Mesothelial cell of epicardium (in vitro differentiated cells): ENCODE measurements at regions not wholly inside any gene's neighbourhood (a gene's known extent, or its start where the extent isn't known, plus 50 kb on each side); places are given as distances from the start of the nearest gene placed in this dataset.

ENCODE experiments used
- DNase-seq, 2 experiments: peaks; one replicate each; pipeline ENCODE4 v3.0.0; 2021; ENCODE audit warnings: low spot score in 2 of 2; ENCODE audit not compliant: unreplicated experiment in 2 of 2
- H3K27ac Mint-ChIP-seq: 2 replicates; pipeline ENCODE4 v1.8.0; 2021; ENCODE audit warnings: mixed read lengths
- H3K27me3 Mint-ChIP-seq: 2 replicates; pipeline ENCODE4 v1.8.0; 2021; ENCODE audit warnings: low read depth, mixed read lengths
- H3K36me3 Mint-ChIP-seq: 2 replicates; pipeline ENCODE4 v1.8.0; 2021; ENCODE audit warnings: mixed read lengths
- H3K4me1 Mint-ChIP-seq: 2 replicates; pipeline ENCODE4 v1.8.0; 2021; ENCODE audit warnings: mixed read lengths
- H3K4me3 Mint-ChIP-seq: 2 replicates; pipeline ENCODE4 v1.8.0; 2021; ENCODE audit warnings: mild to moderate bottlenecking, moderate library complexity, mixed read lengths
- H3K9me3 Mint-ChIP-seq: 2 replicates; pipeline ENCODE4 v1.8.0; 2021; ENCODE audit warnings: mixed read lengths
- TF ChIP-seq, protein P1 (sequence below): fragments of 200-600 bp; sonication (generic); IDR thresholded peaks from one replicate; pipeline ENCODE4 v1.5.0; 2021; ENCODE audit warnings: antibody characterized with exemption; ENCODE audit not compliant: unreplicated experiment

GRCh38 chr1:56045477-56045876 lies 533.9 kb downstream of the PLPP3 start:
- Mint-ChIP-seq H3K27me3 (no peaks in the 10 kb centered on the region), H3K27ac (no peak overlapping the region), H3K9me3 (peaks cover 12% of the 10 kb centered on the region), H3K36me3 (no peaks in the 10 kb centered on the region), H3K4me3 (no peak overlapping the region), H3K4me1 (no peaks in the 10 kb centered on the region)
- TF ChIP-seq, protein P1, sequence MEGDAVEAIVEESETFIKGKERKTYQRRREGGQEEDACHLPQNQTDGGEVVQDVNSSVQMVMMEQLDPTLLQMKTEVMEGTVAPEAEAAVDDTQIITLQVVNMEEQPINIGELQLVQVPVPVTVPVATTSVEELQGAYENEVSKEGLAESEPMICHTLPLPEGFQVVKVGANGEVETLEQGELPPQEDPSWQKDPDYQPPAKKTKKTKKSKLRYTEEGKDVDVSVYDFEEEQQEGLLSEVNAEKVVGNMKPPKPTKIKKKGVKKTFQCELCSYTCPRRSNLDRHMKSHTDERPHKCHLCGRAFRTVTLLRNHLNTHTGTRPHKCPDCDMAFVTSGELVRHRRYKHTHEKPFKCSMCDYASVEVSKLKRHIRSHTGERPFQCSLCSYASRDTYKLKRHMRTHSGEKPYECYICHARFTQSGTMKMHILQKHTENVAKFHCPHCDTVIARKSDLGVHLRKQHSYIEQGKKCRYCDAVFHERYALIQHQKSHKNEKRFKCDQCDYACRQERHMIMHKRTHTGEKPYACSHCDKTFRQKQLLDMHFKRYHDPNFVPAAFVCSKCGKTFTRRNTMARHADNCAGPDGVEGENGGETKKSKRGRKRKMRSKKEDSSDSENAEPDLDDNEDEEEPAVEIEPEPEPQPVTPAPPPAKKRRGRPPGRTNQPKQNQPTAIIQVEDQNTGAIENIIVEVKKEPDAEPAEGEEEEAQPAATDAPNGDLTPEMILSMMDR: no peak
- DNase-seq: no peak

- TF ChIP-seq, protein P1: no peak
- no peaks in the 10 kb centered on the region for H3K27me3 Mint-ChIP-seq
- no peak overlapping the region for H3K4me3 Mint-ChIP-seq
- no peaks in the 10 kb centered on the region for H3K36me3 Mint-ChIP-seq
- H3K27ac Mint-ChIP-seq: no peak overlapping the region
- peaks cover 8% of the 10 kb centered on the region for H3K9me3 Mint-ChIP-seq
- H3K4me1 Mint-ChIP-seq: no peaks in the 10 kb centered on the region
- DNase-seq: no peak
These were observed 534.3 kb downstream of the PLPP3 start for GRCh38 chr1:56045062-56045461.

DNA sequence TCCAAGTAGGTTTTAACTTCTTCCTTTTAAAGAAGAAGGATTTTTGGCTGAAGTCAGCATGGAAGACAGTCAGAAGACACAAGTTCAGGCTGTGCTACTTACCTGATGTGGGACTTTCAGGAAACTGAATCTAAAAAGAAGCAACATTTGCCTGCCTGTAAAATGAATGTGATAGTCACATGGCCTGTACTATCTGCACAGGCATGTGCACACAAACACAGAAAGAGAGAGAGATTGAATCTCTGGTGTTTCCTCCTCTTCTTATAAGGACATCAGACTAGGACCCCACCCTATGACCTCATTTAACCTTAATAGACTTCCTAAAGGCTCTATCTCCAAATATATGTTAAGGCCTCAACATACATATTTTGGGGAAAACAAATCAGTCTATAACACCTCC lies 542.9 kb downstream of the PLPP3 start:
- TF ChIP-seq, protein P1: no peak
- H3K27ac Mint-ChIP-seq: no peak overlapping the region
- H3K27me3 Mint-ChIP-seq: no peaks in the 10 kb centered on the region
- H3K4me3 Mint-ChIP-seq: no peak overlapping the region
- peaks cover 9% of the 10 kb centered on the region for H3K4me1 Mint-ChIP-seq
- peaks cover 5% of the 10 kb centered on the region for H3K9me3 Mint-ChIP-seq
- no peaks in the 10 kb centered on the region for H3K36me3 Mint-ChIP-seq
- DNase-seq: no peak

- no peak overlapping the region for H3K27ac Mint-ChIP-seq
- no peaks in the 10 kb centered on the region for H3K36me3 Mint-ChIP-seq
- no peak overlapping the region for H3K4me3 Mint-ChIP-seq
- H3K4me1 Mint-ChIP-seq: peaks cover 10% of the 10 kb centered on the region
- H3K27me3 Mint-ChIP-seq: no peaks in the 10 kb centered on the region
- H3K9me3 Mint-ChIP-seq: peaks cover 5% of the 10 kb centered on the region
- DNase-seq: no peak
- TF ChIP-seq, protein P1: no peak
These were observed 544.4 kb downstream of the PLPP3 start for GRCh38 chr1:56034847-56035481.

- Mint-ChIP-seq H3K27ac (no peak overlapping the region), H3K4me1 (peaks cover 15% of the 10 kb centered on the region), H3K36me3 (no peaks in the 10 kb centered on the region), H3K27me3 (no peaks in the 10 kb centered on the region), H3K4me3 (no peak overlapping the region), H3K9me3 (peaks cover 6% of the 10 kb centered on the region)
- TF ChIP-seq, protein P1: no peak
- DNase-seq: no peak
These were observed 545.1 kb downstream of the PLPP3 start for GRCh38 chr1:56034222-56034621.
